ENCODE measurements at regions not wholly inside any gene's neighbourhood (a gene's known extent, or its start where the extent isn't known, plus 50 kb on each side); places are given as distances from the start of the nearest gene placed in this dataset.

GRCh38 chrX:39164212-39164611 lies 363.0 kb downstream of the MID1IP1 start:
- TF ChIP-seq EP300 (IDR thresholded peaks at IDR 0.05) = no peak
- no peak for TF ChIP-seq POLR2A (IDR thresholded peaks at IDR 0.05)
- TF ChIP-seq CTCF (IDR thresholded peaks at IDR 0.05) = no peak
- TF ChIP-seq POLR2AphosphoS5 (IDR thresholded peaks at IDR 0.05) = no peak
- no peak overlapping the region for H3K4me3 ChIP-seq
- DNase-seq = no peak
- no peak overlapping the region for H3K27ac ChIP-seq
- peaks cover 0 to 8% (median 0%) of the 10 kb centered on the region in 4 donors for H3K4me1 ChIP-seq
- no peaks in the 10 kb centered on the region for H3K27me3 ChIP-seq
- H3K9me3 ChIP-seq = no peaks in the 10 kb centered on the region
- intact Hi-C loops (cut with DNase I) = no loop called here
- no peaks in the 10 kb centered on the region for H3K36me3 ChIP-seq
- WGBS, 2 donors = 85 to 91% methylated on average over 3 of the region's 3 CpGs

- 82 to 86% methylated on average over 1 of the region's 1 CpG for WGBS, 2 donors
- Histone ChIP-seq H3K27ac (no peak overlapping the region), H3K9me3 (no peaks in the 10 kb centered on the region), H3K36me3 (no peaks in the 10 kb centered on the region), H3K4me3 (no peak overlapping the region), H3K27me3 (no peaks in the 10 kb centered on the region), H3K4me1 (peaks cover 0 to 8% (median 0%) of the 10 kb centered on the region in 4 donors)
- TF ChIP-seq CTCF (IDR thresholded peaks at IDR 0.05) (no peak), POLR2AphosphoS5 (IDR thresholded peaks at IDR 0.05) (no peak), POLR2A (IDR thresholded peaks at IDR 0.05) (no peak), EP300 (IDR thresholded peaks at IDR 0.05) (no peak)
- DNase-seq = no peak
- intact Hi-C loops (cut with DNase I) = no loop called here
Measured at GRCh38 chrX:39165185-39165584, 363.9 kb downstream of the MID1IP1 start.

- DNase-seq = no peak
- no peaks in the 10 kb centered on the region for H3K36me3 ChIP-seq
- no peak overlapping the region for H3K27ac ChIP-seq
- H3K27me3 ChIP-seq = no peaks in the 10 kb centered on the region
- no peaks in the 10 kb centered on the region for H3K9me3 ChIP-seq
- intact Hi-C loops (cut with DNase I) = no loop called here
- 93 to 97% methylated on average over 4 of the region's 4 CpGs for WGBS, 2 donors
- no peak for TF ChIP-seq POLR2AphosphoS5 (IDR thresholded peaks at IDR 0.05)
- no peak for TF ChIP-seq POLR2A (IDR thresholded peaks at IDR 0.05)
- H3K4me1 ChIP-seq = peaks cover 0 to 8% (median 0%) of the 10 kb centered on the region in 4 donors
- H3K4me3 ChIP-seq = no peak overlapping the region
Measured at GRCh38 chrX:39165773-39166172, 364.5 kb downstream of the MID1IP1 start.

GRCh38 chrX:39167791-39168190 lies 366.5 kb downstream of the MID1IP1 start:
- no peak overlapping the region for H3K27ac ChIP-seq
- TF ChIP-seq POLR2AphosphoS5 (IDR thresholded peaks at IDR 0.05) (no peak), EP300 (IDR thresholded peaks at IDR 0.05) (no peak), CTCF (IDR thresholded peaks at IDR 0.05) (no peak), POLR2A (IDR thresholded peaks at IDR 0.05) (no peak)
- no peak for DNase-seq
- H3K36me3 ChIP-seq = no peaks in the 10 kb centered on the region
- intact Hi-C loops (cut with DNase I) = no loop called here
- H3K9me3 ChIP-seq = no peaks in the 10 kb centered on the region
- no peaks in the 10 kb centered on the region for H3K27me3 ChIP-seq
- H3K4me1 ChIP-seq = peaks cover 0 to under 1% (median 0%) of the 10 kb centered on the region in 4 donors
- 56 to 79% methylated on average over 5 of the region's 5 CpGs for WGBS, 2 donors
- H3K4me3 ChIP-seq = no peak overlapping the region

GRCh38 chrX:39168609-39169008 lies 367.4 kb downstream of the MID1IP1 start:
- no peak overlapping the region for H3K4me3 ChIP-seq
- WGBS, 2 donors = 92 to 93% methylated on average over 11 of the region's 11 CpGs
- DNase-seq = no peak
- no peak overlapping the region for H3K27ac ChIP-seq
- no peaks in the 10 kb centered on the region for H3K9me3 ChIP-seq
- H3K36me3 ChIP-seq = no peaks in the 10 kb centered on the region
- intact Hi-C loops (cut with DNase I) = no loop called here
- TF ChIP-seq EP300 (IDR thresholded peaks at IDR 0.05) (no peak), POLR2AphosphoS5 (IDR thresholded peaks at IDR 0.05) (no peak), CTCF (IDR thresholded peaks at IDR 0.05) (no peak), POLR2A (IDR thresholded peaks at IDR 0.05) (no peak)
- no peaks in the 10 kb centered on the region for H3K4me1 ChIP-seq
- H3K27me3 ChIP-seq = no peaks in the 10 kb centered on the region
